DND-41 (cell line): ENCODE measurements at regions not wholly inside any gene's neighbourhood (a gene's known extent, or its start where the extent isn't known, plus 50 kb on each side); places are given as distances from the start of the nearest gene placed in this dataset.

Experiments
- CTCF ChIP-seq: IDR thresholded peaks from 2 replicates; pipeline ENCODE4 v1.5.1; 2012; ENCODE audit warnings: borderline replicate concordance, low read length, moderate library complexity, mild to moderate bottlenecking; ENCODE audit not compliant: poor library complexity, severe bottlenecking; ENCODE audit errors: extremely low read depth
- EZH2 ChIP-seq: IDR thresholded peaks from 3 replicates; pipeline ENCODE4 v1.6.1; 2012; ENCODE audit warnings: borderline replicate concordance, low read depth, mild to moderate bottlenecking, moderate library complexity, low read length, inconsistent platforms; ENCODE audit not compliant: severe bottlenecking

GRCh38 chr10:130573446-130573845 lies 437.3 kb downstream of the GLRX3 start:
- no peak for TF ChIP-seq CTCF
- no peak for TF ChIP-seq EZH2
